GM19328 (cell line): ENCODE measurements at regions not wholly inside any gene's neighbourhood (a gene's known extent, or its start where the extent isn't known, plus 50 kb on each side); places are given as distances from the start of the nearest gene placed in this dataset.

ENCODE experiments used
- ATAC-seq: cut with Tn5 transposase; IDR thresholded peaks from one replicate; pipeline ENCODE4 v1.9.1; 2021; ENCODE audit warnings: mild to moderate bottlenecking, moderate library complexity; ENCODE audit not compliant: unreplicated experiment

GRCh38 chr5:159525117-159525516, 194.8 kb upstream of the IL12B start:
- ATAC-seq = no peak

DNA sequence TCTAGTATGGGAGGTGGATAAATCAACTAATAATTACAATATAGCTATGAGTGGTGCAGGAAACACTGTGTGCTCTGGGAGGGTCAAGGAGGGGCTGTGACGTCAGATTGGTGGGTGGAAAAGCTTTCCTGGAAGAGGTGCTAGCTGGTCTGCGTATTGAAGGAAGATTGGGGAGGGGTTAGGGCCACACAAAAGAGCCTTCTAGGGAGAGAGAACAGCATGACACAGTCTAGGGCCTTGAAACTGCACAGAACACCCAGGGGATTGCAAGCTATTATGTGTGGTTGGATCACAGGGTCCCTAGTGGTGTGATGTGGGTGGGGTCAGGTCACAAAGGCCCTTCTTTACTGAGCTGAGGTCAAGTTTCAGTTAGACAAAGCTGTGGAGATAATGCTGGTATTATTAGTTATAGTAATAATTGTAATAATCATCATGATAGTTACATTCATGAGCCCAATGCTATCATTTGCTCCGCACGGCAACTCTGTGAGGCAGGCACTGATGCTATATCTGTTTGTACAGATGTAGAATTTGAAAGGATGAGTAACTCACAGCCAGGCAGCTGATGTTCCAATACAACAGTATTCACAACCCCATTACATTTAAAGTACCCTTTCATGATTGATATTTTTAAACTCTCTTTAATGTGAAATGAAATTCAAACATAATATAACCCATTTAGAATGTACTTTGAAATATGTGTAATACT, 197.4 kb upstream of the IL12B start:
- ATAC-seq = no peak

GRCh38 chr5:159531554-159532105, 201.3 kb upstream of the IL12B start:
- ATAC-seq = no peak

- ATAC-seq = no peak
These were observed 202.9 kb upstream of the IL12B start for GRCh38 chr5:159533197-159533596.

- no peak for ATAC-seq
These were observed 205.9 kb upstream of the IL12B start for GRCh38 chr5:159536166-159536565.

DNA sequence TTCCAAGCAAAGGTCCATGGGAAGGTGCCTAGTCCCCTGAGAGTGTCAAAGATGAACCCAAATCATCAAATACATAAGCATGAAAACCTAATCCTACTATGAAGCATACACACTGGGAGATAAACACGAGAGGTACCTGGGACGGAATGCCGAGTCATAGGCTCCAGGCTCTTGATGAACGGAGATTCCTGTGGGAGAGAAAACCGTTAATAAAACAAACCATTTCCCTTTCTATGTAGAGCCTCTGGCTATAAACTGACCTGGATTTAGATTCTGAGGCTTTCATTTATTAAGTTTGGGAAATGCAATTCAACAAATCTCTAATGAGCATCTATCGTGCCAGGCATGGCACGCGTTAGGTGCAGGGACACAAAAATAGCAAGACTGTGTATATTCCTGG, 206.4 kb upstream of the IL12B start:
- no peak for ATAC-seq

DNA sequence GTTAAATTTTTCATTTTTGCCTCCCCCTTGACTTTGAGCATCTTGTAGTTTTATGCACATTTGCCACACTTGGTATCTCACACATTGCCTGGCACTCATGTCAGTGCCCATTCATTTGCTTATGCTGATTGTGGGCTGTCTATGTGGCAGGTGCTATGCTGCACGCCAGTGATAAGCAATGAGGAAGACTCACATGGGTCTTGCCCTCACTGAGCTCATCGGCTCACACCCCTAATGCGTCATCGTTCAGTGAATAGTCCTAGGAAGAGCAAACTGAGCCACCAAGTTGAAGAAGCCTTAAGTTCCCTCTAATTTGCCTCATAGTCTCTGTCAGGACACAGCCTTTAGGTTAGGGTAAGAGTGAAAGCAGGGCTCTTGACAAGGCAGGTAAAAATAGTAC, 209.4 kb upstream of the IL12B start:
- no peak for ATAC-seq

DNA sequence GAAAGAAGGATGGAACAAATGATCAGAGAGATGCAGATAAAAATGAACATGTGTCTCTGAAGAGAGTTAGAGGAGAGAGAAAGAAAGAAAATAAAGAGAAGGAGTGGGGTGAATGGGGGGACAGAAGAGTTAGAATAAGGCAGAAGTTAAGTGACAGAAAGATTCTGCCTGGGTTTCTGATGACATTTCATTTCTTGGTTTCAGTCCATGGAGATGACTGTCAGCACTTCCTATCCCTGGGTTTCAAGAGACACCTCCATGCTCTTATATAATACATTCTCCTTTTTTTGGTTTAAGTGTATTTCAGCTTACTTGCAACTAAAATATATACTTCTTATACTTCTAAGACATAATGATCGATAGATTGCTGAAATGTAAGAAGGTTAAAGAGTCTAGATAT, 213.0 kb upstream of the IL12B start:
- ATAC-seq = no peak

GRCh38 chr5:159545156-159545555, 214.9 kb upstream of the IL12B start:
- no peak for ATAC-seq

- ATAC-seq = no peak
These were observed 217.3 kb upstream of the IL12B start for GRCh38 chr5:159547466-159548195.

GRCh38 chr5:159548517-159548916, 218.2 kb upstream of the IL12B start:
- ATAC-seq = no peak

- no peak for ATAC-seq
These were observed 218.8 kb upstream of the IL12B start for GRCh38 chr5:159549046-159549445.

GRCh38 chr5:159550951-159551350, 220.7 kb upstream of the IL12B start:
- no peak for ATAC-seq

DNA sequence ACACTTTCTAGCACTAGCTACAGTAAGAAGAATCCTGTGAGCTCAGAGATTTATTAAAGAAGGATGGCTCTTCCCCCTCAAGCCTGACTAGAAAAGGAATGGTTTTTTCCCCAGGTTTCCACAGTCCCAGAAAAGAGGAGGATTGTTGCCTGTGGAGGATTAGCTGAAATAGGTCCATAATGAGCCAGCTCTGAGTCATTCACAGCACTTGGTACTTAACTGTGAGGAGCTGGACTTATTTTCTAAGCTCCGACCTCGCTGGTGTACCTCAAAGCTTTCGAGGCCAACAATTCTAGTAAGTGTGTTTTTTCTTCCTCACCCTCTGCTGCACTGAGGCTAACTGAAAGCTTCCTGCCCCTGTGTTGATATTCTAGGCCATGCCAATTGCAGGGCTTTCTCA, 222.5 kb upstream of the IL12B start:
- ATAC-seq = no peak

GRCh38 chr5:159553792-159554191, 223.5 kb upstream of the IL12B start:
- no peak for ATAC-seq

GRCh38 chr5:159555084-159555483, 224.8 kb upstream of the IL12B start:
- ATAC-seq = no peak

GRCh38 chr5:159559337-159559736, 229.1 kb upstream of the IL12B start:
- no peak for ATAC-seq

DNA sequence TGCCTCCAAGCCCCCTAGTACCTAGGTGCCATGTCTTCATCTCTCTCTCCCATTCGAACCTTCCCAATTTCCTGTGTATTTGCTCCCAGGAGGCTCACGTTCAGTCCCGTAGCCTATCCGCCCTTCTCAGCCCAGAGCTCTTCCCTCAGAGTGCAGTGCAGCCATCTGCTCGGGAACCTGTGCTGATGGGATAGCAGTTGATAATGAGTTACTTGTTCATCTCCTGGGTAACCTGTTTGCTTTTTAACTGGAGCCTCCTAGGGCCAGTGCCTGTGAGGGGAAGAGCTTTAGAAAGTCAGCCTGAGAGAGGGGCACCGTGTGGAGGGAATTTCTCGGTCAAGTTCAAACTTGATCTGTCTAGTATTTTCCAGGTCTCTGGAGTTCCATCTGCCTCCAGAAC, 229.8 kb upstream of the IL12B start:
- ATAC-seq = no peak

GRCh38 chr5:159564031-159564430, 233.7 kb upstream of the IL12B start:
- no peak for ATAC-seq

GRCh38 chr5:159566832-159567231, 236.5 kb upstream of the IL12B start:
- no peak for ATAC-seq

DNA sequence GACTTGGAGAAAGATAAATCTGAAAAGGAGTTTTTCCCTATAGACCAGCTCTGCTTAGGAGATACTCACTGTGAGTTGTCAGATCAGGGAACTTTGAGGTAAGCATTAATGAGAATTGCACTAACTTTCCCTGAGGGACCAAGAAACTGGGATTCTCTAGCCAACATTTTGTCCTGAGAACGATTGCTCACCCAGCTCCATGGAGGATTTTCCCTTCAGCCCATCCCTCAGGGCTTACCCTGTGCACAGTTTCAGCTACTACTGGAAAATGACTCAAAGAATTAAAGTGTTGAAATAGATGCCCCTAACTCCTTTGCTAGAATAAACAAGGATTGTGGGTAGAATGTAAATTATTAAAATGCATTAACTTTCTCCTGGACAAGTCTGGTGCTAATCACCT, 237.2 kb upstream of the IL12B start:
- ATAC-seq = no peak

DNA sequence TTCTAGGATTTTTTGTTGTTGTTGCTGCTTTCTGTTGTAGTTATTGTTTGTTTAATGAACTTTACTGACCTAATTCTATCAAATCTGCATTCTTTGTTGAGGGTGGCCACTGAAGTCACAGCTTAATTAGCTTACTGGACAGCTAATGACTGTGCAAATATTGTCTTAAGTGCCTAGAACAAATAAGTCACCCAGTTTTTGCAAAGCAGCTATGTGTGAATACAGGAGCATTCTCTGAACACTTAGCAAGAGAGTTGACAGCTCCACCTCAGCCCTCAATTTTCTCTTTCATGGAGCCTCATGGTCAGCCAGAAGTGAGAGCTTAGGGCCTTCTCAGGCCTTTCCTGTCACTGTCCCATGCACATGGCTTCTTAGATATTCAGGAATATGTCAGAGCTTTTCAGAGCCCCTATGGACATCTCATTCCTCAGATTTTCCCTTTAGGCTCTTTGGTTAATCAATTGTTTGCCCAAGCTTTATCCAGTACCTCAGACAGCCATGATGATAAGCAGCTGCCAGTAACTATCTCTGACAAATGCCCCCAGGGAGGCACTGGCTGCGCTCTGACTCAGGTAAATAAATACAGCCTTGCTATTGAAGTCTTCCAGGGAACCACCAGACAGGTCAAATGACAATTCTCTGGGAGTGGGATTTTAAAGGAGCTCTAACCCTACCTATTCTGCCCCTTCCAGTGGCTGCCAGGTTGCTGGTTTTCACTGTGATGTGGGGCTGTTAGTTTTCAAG, 241.4 kb upstream of the IL12B start:
- no peak for ATAC-seq
